ENCODE measurements at regions not wholly inside any gene's neighbourhood (a gene's known extent, or its start where the extent isn't known, plus 50 kb on each side); places are given as distances from the start of the nearest gene placed in this dataset.

DNA sequence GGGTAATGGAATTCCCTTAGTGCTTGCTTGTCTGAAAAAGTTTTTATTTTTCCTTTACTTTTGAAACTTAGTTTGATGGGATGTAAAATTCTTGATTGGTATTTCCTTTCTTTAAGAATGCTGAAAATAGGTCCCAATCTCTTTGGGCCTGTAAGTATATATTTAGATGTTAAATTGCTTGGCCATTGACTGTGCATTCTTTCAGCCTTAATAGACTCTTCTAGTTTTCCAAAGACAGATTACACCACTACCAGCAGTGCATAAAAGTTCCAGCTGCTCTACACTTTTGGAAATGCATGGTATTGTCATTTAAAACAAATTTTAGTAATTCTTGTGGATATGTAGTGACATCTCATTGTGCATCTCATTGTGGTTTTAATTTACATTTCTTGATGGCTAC, 464.8 kb upstream of the USP24 start:
- intact Hi-C loops (cut with DNase I; ENCODE audit: low total_unique reads), result no loop called here
- peaks cover 0 to 4% (median 0%) of the 10 kb centered on the region in 7 donors for H3K27me3 ChIP-seq (replicated peaks in 1 of 7)
- H3K27ac ChIP-seq, result no peak overlapping the region
- TF ChIP-seq, protein P1, sequence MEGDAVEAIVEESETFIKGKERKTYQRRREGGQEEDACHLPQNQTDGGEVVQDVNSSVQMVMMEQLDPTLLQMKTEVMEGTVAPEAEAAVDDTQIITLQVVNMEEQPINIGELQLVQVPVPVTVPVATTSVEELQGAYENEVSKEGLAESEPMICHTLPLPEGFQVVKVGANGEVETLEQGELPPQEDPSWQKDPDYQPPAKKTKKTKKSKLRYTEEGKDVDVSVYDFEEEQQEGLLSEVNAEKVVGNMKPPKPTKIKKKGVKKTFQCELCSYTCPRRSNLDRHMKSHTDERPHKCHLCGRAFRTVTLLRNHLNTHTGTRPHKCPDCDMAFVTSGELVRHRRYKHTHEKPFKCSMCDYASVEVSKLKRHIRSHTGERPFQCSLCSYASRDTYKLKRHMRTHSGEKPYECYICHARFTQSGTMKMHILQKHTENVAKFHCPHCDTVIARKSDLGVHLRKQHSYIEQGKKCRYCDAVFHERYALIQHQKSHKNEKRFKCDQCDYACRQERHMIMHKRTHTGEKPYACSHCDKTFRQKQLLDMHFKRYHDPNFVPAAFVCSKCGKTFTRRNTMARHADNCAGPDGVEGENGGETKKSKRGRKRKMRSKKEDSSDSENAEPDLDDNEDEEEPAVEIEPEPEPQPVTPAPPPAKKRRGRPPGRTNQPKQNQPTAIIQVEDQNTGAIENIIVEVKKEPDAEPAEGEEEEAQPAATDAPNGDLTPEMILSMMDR (IDR thresholded peaks at IDR 0.05 in 8 of 11, conservative IDR thresholded peaks at IDR 0.05 in 3 of 11), result no peak
- TF ChIP-seq POLR2AphosphoS5 (IDR thresholded peaks at IDR 0.05) (no peak), POLR2A (IDR thresholded peaks at IDR 0.05) (no peak)
- no peaks in the 10 kb centered on the region for H3K4me1 ChIP-seq
- no peak overlapping the region for H3K4me3 ChIP-seq
- no peaks in the 10 kb centered on the region for H3K36me3 ChIP-seq
- DNase-seq, result no peak
- peaks cover 0 to 7% (median 2%) of the 10 kb centered on the region in 8 donors for H3K9me3 ChIP-seq

DNA sequence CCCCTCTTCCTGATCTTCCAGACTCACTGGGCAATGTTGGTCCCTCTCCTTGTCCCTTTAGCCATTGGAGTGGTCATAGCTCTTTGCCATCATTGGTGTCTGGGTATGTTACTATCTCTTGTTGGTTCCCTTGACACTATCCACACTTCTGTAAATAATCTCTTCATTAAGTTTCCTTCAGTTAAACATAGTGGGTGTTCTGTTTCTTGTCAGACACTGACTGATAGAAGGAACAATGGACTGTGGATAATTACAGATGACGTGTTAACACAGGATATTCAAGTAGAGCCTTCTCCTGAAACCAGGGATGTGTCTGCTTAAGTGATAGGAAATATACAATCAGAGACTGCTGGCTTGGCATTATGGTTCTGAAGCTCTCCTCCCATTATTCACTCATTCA, 458.3 kb upstream of the USP24 start:
- DNase-seq, result no peak
- H3K27ac ChIP-seq, result no peak overlapping the region
- WGBS, 5 donors, result 79 to 97% (median 85%) methylated on average over 1 of the region's 1 CpG
- TF ChIP-seq POLR2AphosphoS5 (IDR thresholded peaks at IDR 0.05), result no peak
- TF ChIP-seq, protein P1 (IDR thresholded peaks at IDR 0.05 in 8 of 11, conservative IDR thresholded peaks at IDR 0.05 in 3 of 11), result no peak
- TF ChIP-seq POLR2A (IDR thresholded peaks at IDR 0.05), result no peak
- no peaks in the 10 kb centered on the region for H3K9me3 ChIP-seq
- H3K4me1 ChIP-seq, result no peaks in the 10 kb centered on the region
- intact Hi-C loops (cut with DNase I; ENCODE audit: low total_unique reads), result no loop called here
- H3K27me3 ChIP-seq (replicated peaks in 1 of 7), result no peaks in the 10 kb centered on the region
- H3K36me3 ChIP-seq, result no peaks in the 10 kb centered on the region
- no peak overlapping the region for H3K4me3 ChIP-seq

DNA sequence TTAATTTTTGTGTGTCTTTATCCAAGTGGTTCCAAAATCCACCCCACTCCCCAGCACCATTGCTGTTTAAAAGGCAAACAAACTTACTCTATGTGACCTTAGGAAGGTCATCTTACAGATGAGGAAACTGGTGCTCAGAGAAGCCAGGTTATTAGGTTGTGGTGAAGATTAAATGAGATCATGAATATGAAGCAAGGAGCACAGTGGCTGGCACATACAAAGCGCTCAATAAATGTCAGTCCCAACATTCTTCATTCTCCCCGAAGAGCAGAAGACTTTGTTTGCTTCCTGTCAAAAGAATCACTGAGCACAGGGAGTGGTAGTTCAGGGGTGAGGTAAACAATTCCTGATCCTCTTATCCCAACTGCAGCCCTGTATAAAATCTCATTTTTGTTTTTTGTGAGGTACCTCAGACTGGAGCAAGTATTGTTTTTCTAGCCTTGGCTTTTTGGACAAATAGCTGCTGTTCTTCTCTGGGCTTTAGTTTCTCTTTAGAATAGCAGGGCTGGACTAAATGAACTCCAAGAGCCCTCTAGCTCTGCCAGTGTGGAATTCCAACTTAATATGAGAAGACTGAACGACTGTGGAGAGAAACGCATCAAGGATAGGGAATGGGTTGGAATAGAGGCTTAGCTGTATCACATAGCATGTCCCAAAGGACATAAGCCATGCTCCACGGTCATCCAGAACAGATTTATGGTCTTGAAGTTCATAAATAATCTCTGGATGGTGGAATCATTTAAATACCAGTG, 455.3 kb upstream of the USP24 start:
- WGBS, 5 donors, result 70 to 78% (median 77%) methylated on average over 5 of the region's 5 CpGs

DNA sequence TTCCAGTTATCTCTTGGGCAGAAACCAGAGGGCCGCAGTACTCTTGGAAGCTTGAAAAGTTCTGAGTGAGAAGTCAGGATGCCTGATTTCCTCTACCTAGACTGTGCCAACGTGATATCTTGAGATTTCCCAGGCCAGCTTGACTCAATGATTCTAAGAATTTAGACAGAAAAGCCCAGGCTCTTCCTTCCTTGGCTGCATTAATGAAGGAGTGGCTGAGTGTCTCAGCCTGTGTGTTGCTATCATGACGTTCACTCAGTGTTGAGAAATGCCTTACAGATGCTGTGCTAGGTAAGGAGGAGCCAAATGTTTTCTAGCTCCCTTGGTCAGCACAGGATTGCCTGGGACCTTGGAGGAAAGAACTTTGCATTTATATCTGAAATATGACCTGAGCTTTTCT, 454.1 kb upstream of the USP24 start:
- intact Hi-C loops (cut with DNase I; ENCODE audit: low total_unique reads), result no loop called here
- H3K9me3 ChIP-seq, result no peaks in the 10 kb centered on the region
- WGBS, 5 donors, result 40 to 76% (median 64%) methylated on average over 3 of the region's 3 CpGs
- H3K27me3 ChIP-seq (replicated peaks in 1 of 7), result no peaks in the 10 kb centered on the region
- no peak overlapping the region for H3K4me3 ChIP-seq
- DNase-seq, result no peak
- H3K36me3 ChIP-seq, result no peaks in the 10 kb centered on the region
- TF ChIP-seq POLR2AphosphoS5 (IDR thresholded peaks at IDR 0.05) (no peak), POLR2A (IDR thresholded peaks at IDR 0.05) (no peak)
- TF ChIP-seq, protein P1 (IDR thresholded peaks at IDR 0.05 in 8 of 11, conservative IDR thresholded peaks at IDR 0.05 in 3 of 11), result no peak
- H3K4me1 ChIP-seq, result no peaks in the 10 kb centered on the region
- H3K27ac ChIP-seq, result no peak overlapping the region

More for the DNA sequence above, 455.3 kb upstream of the USP24 start:
- H3K27me3 ChIP-seq (replicated peaks in 1 of 7), result no peaks in the 10 kb centered on the region
- no peaks in the 10 kb centered on the region for H3K36me3 ChIP-seq
- no peak for DNase-seq
- H3K4me3 ChIP-seq, result no peak overlapping the region
- H3K9me3 ChIP-seq, result no peaks in the 10 kb centered on the region
- no peaks in the 10 kb centered on the region for H3K4me1 ChIP-seq
- TF ChIP-seq POLR2A (IDR thresholded peaks at IDR 0.05) (no peak), POLR2AphosphoS5 (IDR thresholded peaks at IDR 0.05) (no peak)
- TF ChIP-seq, protein P1 (IDR thresholded peaks at IDR 0.05 in 8 of 11, conservative IDR thresholded peaks at IDR 0.05 in 3 of 11), result no peak
- no peak overlapping the region for H3K27ac ChIP-seq
- intact Hi-C loops (cut with DNase I; ENCODE audit: low total_unique reads), result no loop called here
